ENCODE measurements at regions not wholly inside any gene's neighbourhood (a gene's known extent, or its start where the extent isn't known, plus 50 kb on each side); places are given as distances from the start of the nearest gene placed in this dataset.

GRCh38 chr14:101074196-101075024 lies 170.9 kb upstream of the RTL1 start:
- H3K27ac ChIP-seq (ENCODE audit: low read depth in 1 of 2, low read length in 2 of 2): no peak overlapping the region
- no peak overlapping the region for H3K4me3 ChIP-seq (ENCODE audit: low read length)
- ChIA-PET CTCF (no interaction called here), POLR2A (no interaction called here)
- no peaks in the 10 kb centered on the region for H3K36me3 ChIP-seq (ENCODE audit: insufficient read depth, low read length)
- DNase-seq (peak in 1 of 14 experiments; percentile 23), ATAC-seq (ENCODE audit: poor library complexity) (no peak)
- intact Hi-C loops (cut with DNase I, micrococcal nuclease): no loop called here
- no peaks in the 10 kb centered on the region for H3K4me1 ChIP-seq (ENCODE audit: insufficient read depth, low read length)
- TF ChIP-seq, protein P1, sequence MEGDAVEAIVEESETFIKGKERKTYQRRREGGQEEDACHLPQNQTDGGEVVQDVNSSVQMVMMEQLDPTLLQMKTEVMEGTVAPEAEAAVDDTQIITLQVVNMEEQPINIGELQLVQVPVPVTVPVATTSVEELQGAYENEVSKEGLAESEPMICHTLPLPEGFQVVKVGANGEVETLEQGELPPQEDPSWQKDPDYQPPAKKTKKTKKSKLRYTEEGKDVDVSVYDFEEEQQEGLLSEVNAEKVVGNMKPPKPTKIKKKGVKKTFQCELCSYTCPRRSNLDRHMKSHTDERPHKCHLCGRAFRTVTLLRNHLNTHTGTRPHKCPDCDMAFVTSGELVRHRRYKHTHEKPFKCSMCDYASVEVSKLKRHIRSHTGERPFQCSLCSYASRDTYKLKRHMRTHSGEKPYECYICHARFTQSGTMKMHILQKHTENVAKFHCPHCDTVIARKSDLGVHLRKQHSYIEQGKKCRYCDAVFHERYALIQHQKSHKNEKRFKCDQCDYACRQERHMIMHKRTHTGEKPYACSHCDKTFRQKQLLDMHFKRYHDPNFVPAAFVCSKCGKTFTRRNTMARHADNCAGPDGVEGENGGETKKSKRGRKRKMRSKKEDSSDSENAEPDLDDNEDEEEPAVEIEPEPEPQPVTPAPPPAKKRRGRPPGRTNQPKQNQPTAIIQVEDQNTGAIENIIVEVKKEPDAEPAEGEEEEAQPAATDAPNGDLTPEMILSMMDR (IDR thresholded peaks at IDR 0.05): no peak
- H3K27me3 Mint-ChIP-seq: peaks cover 38% of the 10 kb centered on the region
- peaks cover 0 to 33% of the 10 kb centered on the region in 2 experiments for H3K9me3 ChIP-seq (ENCODE audit: control insufficient read depth in 1 of 2, insufficient read depth in 1 of 2, low read length in 2 of 2)
- H3K9me3 Mint-ChIP-seq: no peaks in the 10 kb centered on the region
- no peak overlapping the region for H3K4me3 Mint-ChIP-seq
- peaks cover 21 to 48% of the 10 kb centered on the region in 2 experiments for H3K27me3 ChIP-seq (ENCODE audit: control insufficient read depth in 1 of 2, insufficient read depth in 2 of 2, low read length in 2 of 2)
- no peak overlapping the region for H3K27ac Mint-ChIP-seq
- H3K36me3 Mint-ChIP-seq (ENCODE audit: low read depth): no peaks in the 10 kb centered on the region
- H3K4me1 Mint-ChIP-seq (ENCODE audit: low read depth): no peaks in the 10 kb centered on the region

- Histone ChIP-seq H3K27ac (ENCODE audit: low read depth in 1 of 2, low read length in 2 of 2) (no peak overlapping the region), H3K9me3 (ENCODE audit: control insufficient read depth in 1 of 2, insufficient read depth in 1 of 2, low read length in 2 of 2) (peaks cover 0 to 33% of the 10 kb centered on the region in 2 experiments), H3K36me3 (ENCODE audit: insufficient read depth, low read length) (no peaks in the 10 kb centered on the region), H3K27me3 (ENCODE audit: control insufficient read depth in 1 of 2, insufficient read depth in 2 of 2, low read length in 2 of 2) (peaks cover 21 to 54% of the 10 kb centered on the region in 2 experiments), H3K4me3 (ENCODE audit: low read length) (no peak overlapping the region), H3K4me1 (ENCODE audit: insufficient read depth, low read length) (no peaks in the 10 kb centered on the region)
- TF ChIP-seq, protein P1 (IDR thresholded peaks at IDR 0.05): no peak
- Mint-ChIP-seq H3K4me3 (no peak overlapping the region), H3K36me3 (ENCODE audit: low read depth) (no peaks in the 10 kb centered on the region), H3K27me3 (peaks cover 45% of the 10 kb centered on the region), H3K27ac (no peak overlapping the region), H3K9me3 (no peaks in the 10 kb centered on the region), H3K4me1 (ENCODE audit: low read depth) (no peaks in the 10 kb centered on the region)
- no peak for DNase-seq
- ChIA-PET POLR2A (no interaction called here), CTCF (no interaction called here)
- intact Hi-C loops (cut with DNase I, micrococcal nuclease): no loop called here
- no peak for ATAC-seq (ENCODE audit: poor library complexity)
These were observed 171.7 kb upstream of the RTL1 start for GRCh38 chr14:101075025-101075800.

GRCh38 chr14:101075801-101076413 lies 172.4 kb upstream of the RTL1 start:
- Mint-ChIP-seq H3K4me3 (no peak overlapping the region), H3K27ac (no peak overlapping the region), H3K9me3 (no peaks in the 10 kb centered on the region), H3K36me3 (ENCODE audit: low read depth) (no peaks in the 10 kb centered on the region), H3K27me3 (peaks cover 52% of the 10 kb centered on the region), H3K4me1 (ENCODE audit: low read depth) (no peaks in the 10 kb centered on the region)
- ChIA-PET CTCF (no interaction called here), POLR2A (no interaction called here)
- Histone ChIP-seq H3K36me3 (ENCODE audit: insufficient read depth, low read length) (no peaks in the 10 kb centered on the region), H3K4me1 (ENCODE audit: insufficient read depth, low read length) (no peaks in the 10 kb centered on the region), H3K27me3 (ENCODE audit: control insufficient read depth in 1 of 2, insufficient read depth in 2 of 2, low read length in 2 of 2) (peaks cover 21 to 54% of the 10 kb centered on the region in 2 experiments), H3K9me3 (ENCODE audit: control insufficient read depth in 1 of 2, insufficient read depth in 1 of 2, low read length in 2 of 2) (peaks cover 0 to 33% of the 10 kb centered on the region in 2 experiments), H3K4me3 (ENCODE audit: low read length) (no peak overlapping the region), H3K27ac (ENCODE audit: low read depth in 1 of 2, low read length in 2 of 2) (no peak overlapping the region)
- intact Hi-C loops (cut with DNase I, micrococcal nuclease): no loop called here
- ATAC-seq (ENCODE audit: poor library complexity): no peak
- TF ChIP-seq, protein P1 (IDR thresholded peaks at IDR 0.05): no peak
- DNase-seq: no peak

All from CD4-positive, alpha-beta T cell (primary cell).